ENCODE measurements at regions not wholly inside any gene's neighbourhood (a gene's known extent, or its start where the extent isn't known, plus 50 kb on each side); places are given as distances from the start of the nearest gene placed in this dataset.
"Not testable (repeated sequence)": the region's sequence is repeated elsewhere in the genome, so short reads cannot be mapped to it uniquely, and the experiment has no call there.

GRCh38 chr4:122100508-122100907, 51.6 kb upstream of the BLTP1 start:
- DNase-seq (ENCODE audit: low spot score): no peak

GRCh38 chr4:122099896-122100295, 52.2 kb upstream of the BLTP1 start:
- no peak for DNase-seq (ENCODE audit: low spot score)

- DNase-seq (ENCODE audit: low spot score): no peak
Observed at GRCh38 chr4:122091836-122092405, 60.2 kb upstream of the BLTP1 start.

- DNase-seq (ENCODE audit: low spot score): no peak
Observed at GRCh38 chr4:122091397-122091796, 60.7 kb upstream of the BLTP1 start.

GRCh38 chr4:122090989-122091388, 61.1 kb upstream of the BLTP1 start:
- no peak for DNase-seq (ENCODE audit: low spot score)

GRCh38 chr4:122086338-122087065, 65.6 kb upstream of the BLTP1 start:
- no peak for DNase-seq (ENCODE audit: low spot score)

- DNase-seq (ENCODE audit: low spot score): no peak
Observed at GRCh38 chr4:122083989-122084388, 68.1 kb upstream of the BLTP1 start.

- DNase-seq (ENCODE audit: low spot score): no peak
Observed at GRCh38 chr4:122083351-122083750, 68.8 kb upstream of the BLTP1 start.

- DNase-seq (ENCODE audit: low spot score): no peak
Observed at GRCh38 chr4:122082661-122083060, 69.5 kb upstream of the BLTP1 start.

- DNase-seq (ENCODE audit: low spot score): not testable (repeated sequence)
Observed at GRCh38 chr4:122077653-122078052, 74.5 kb upstream of the BLTP1 start.

- not testable (repeated sequence) for DNase-seq (ENCODE audit: low spot score)
Observed at GRCh38 chr4:122076835-122077234, 75.3 kb upstream of the BLTP1 start.

GRCh38 chr4:122073615-122074014, 78.5 kb upstream of the BLTP1 start:
- no peak for DNase-seq (ENCODE audit: low spot score)

- no peak for DNase-seq (ENCODE audit: low spot score)
Observed at GRCh38 chr4:122065915-122066314, 86.2 kb upstream of the BLTP1 start.

GRCh38 chr4:122065149-122065548, 87.0 kb upstream of the BLTP1 start:
- no peak for DNase-seq (ENCODE audit: low spot score)

GRCh38 chr4:122053186-122053585, 98.9 kb upstream of the BLTP1 start:
- DNase-seq (ENCODE audit: low spot score): no peak

- DNase-seq (ENCODE audit: low spot score): no peak
Observed at GRCh38 chr4:122052677-122053076, 99.5 kb upstream of the BLTP1 start.

GRCh38 chr4:122050841-122051240, 99.0 kb upstream of the TRPC3 start:
- DNase-seq (ENCODE audit: low spot score): no peak

- no peak for DNase-seq (ENCODE audit: low spot score)
Observed at GRCh38 chr4:122047456-122048425, 95.9 kb upstream of the TRPC3 start.

- no peak for DNase-seq (ENCODE audit: low spot score)
Observed at GRCh38 chr4:122046255-122046654, 94.4 kb upstream of the TRPC3 start.

GRCh38 chr4:122045533-122045932, 93.7 kb upstream of the TRPC3 start:
- DNase-seq (ENCODE audit: low spot score): no peak

GRCh38 chr4:122044501-122044900, 92.6 kb upstream of the TRPC3 start:
- DNase-seq (ENCODE audit: low spot score): no peak

- DNase-seq (ENCODE audit: low spot score): no peak
Observed at GRCh38 chr4:122041312-122041711, 89.5 kb upstream of the TRPC3 start.
